HG02759 (cell line): ENCODE measurements at regions not wholly inside any gene's neighbourhood (a gene's known extent, or its start where the extent isn't known, plus 50 kb on each side); places are given as distances from the start of the nearest gene placed in this dataset.
"Not testable (repeated sequence)": the region's sequence is repeated elsewhere in the genome, so short reads cannot be mapped to it uniquely, and the experiment has no call there.

ENCODE experiments used
- ATAC-seq: cut with Tn5 transposase; IDR thresholded peaks from one replicate; pipeline ENCODE4 v1.9.1; 2021; ENCODE audit warnings: mild to moderate bottlenecking, moderate library complexity; ENCODE audit not compliant: unreplicated experiment

GRCh38 chr12:31906557-31907301 is 52.5 kb upstream of the RESF1 start:
- no peak for ATAC-seq

GRCh38 chr12:31903025-31903424 is 56.2 kb upstream of the RESF1 start:
- no peak for ATAC-seq

- no peak for ATAC-seq
Observed at GRCh38 chr12:31900271-31900670, 58.9 kb upstream of the RESF1 start.

GRCh38 chr12:31899109-31899508 is 60.1 kb upstream of the RESF1 start:
- no peak for ATAC-seq

- no peak for ATAC-seq
Observed at GRCh38 chr12:31897781-31898503, 61.3 kb upstream of the RESF1 start.

- ATAC-seq: not testable (repeated sequence)
Observed at GRCh38 chr12:31897092-31897491, 62.1 kb upstream of the RESF1 start.

- ATAC-seq: peak; percentile 99
Observed at GRCh38 chr12:31896514-31897039, 62.6 kb upstream of the RESF1 start.

GRCh38 chr12:31895449-31896150 is 63.6 kb upstream of the RESF1 start:
- ATAC-seq: no peak

GRCh38 chr12:31890295-31891285 is 68.6 kb upstream of the RESF1 start:
- no peak for ATAC-seq

GRCh38 chr12:31887109-31887811 is 72.0 kb upstream of the RESF1 start:
- ATAC-seq: peak; percentile 43

GRCh38 chr12:31882682-31883081 is 76.5 kb upstream of the RESF1 start:
- ATAC-seq: not testable (repeated sequence)

GRCh38 chr12:31880340-31880739 is 78.9 kb upstream of the RESF1 start:
- no peak for ATAC-seq

- no peak for ATAC-seq
Observed at GRCh38 chr12:31877884-31878283, 81.3 kb upstream of the RESF1 start.

GRCh38 chr12:31876568-31877424 is 82.4 kb upstream of the RESF1 start:
- no peak for ATAC-seq

- no peak for ATAC-seq
Observed at GRCh38 chr12:31875609-31875964, 83.6 kb upstream of the RESF1 start.

- peak; percentile 93 for ATAC-seq
Observed at GRCh38 chr12:31874961-31875608, 84.1 kb upstream of the RESF1 start.

- ATAC-seq: no peak
Observed at GRCh38 chr12:31872831-31873604, 86.2 kb upstream of the RESF1 start.

- no peak for ATAC-seq
Observed at GRCh38 chr12:31869972-31870371, 89.2 kb upstream of the RESF1 start.
